GM18498 (cell line): ENCODE measurements at regions not wholly inside any gene's neighbourhood (a gene's known extent, or its start where the extent isn't known, plus 50 kb on each side); places are given as distances from the start of the nearest gene placed in this dataset.
A peak's percentile ranks its signal among the peaks of the same experiment; 100 is the strongest.
"Not testable (repeated sequence)": the region's sequence is repeated elsewhere in the genome, so short reads cannot be mapped to it uniquely, and the experiment has no call there.

Source experiments
- ATAC-seq: cut with Tn5 transposase; IDR thresholded peaks from one replicate; pipeline ENCODE4 v1.9.1; 2021; ENCODE audit warnings: mild to moderate bottlenecking, moderate library complexity; ENCODE audit not compliant: unreplicated experiment

- ATAC-seq = not testable (repeated sequence)
These were observed 85.1 kb upstream of the MAP4 start for GRCh38 chr3:48101301-48101650.

DNA sequence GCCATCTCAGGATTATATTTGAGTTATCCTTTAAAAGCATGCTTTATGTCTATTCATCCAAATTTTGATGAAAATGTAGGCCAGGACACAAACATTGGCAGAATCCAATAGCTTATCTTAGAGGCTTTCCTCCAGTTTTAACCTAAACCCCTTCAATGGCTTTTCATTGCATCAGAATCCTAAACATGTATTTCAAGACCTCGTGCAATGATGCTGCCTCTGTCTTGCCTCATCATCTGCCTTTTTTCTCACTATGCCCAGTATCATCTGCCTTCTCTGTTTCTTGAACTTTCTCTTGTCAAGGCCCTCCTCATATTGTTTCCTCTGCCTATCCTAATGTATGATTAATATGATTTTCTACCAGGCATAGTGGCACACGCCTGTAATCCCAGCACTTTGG is 76.1 kb upstream of the MAP4 start:
- no peak for ATAC-seq

DNA sequence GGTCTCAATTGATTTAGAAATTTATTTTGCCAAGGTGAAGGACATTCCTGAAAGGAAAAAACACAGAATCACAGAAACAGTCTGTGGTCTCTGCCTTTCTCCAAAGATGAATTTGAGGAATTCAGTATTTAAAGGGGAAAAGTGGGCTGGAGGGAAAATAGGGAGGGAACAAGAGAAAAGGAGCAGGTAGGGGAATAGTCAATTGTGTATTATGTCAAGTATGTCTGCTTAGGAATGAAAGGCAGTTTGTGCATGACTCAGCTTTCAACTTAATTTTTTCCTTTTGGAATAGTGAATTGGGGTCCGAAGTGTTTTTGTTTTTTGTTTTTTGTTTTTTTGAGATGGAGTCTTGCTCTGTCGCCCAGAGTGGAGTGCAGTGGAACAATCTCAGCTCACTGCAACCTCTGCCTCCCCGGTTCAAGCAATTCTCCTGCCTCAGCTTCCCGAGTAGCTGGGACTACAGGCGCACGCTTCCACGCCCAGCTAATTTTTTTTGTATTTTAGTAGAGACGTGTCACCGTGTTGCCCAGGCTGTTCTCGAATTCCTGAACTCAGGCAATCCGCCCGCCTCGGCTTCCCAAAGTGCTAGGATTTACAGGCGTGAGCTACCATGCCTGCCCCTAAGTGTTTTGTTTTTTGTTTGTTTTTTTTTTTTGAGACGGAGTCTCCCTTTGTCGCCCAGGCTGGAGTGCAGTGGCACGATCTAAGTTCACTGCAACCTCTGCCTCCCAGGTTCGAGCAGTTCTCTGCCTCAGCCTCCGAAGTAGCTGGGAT is 74.1 kb upstream of the MAP4 start:
- no peak for ATAC-seq

DNA sequence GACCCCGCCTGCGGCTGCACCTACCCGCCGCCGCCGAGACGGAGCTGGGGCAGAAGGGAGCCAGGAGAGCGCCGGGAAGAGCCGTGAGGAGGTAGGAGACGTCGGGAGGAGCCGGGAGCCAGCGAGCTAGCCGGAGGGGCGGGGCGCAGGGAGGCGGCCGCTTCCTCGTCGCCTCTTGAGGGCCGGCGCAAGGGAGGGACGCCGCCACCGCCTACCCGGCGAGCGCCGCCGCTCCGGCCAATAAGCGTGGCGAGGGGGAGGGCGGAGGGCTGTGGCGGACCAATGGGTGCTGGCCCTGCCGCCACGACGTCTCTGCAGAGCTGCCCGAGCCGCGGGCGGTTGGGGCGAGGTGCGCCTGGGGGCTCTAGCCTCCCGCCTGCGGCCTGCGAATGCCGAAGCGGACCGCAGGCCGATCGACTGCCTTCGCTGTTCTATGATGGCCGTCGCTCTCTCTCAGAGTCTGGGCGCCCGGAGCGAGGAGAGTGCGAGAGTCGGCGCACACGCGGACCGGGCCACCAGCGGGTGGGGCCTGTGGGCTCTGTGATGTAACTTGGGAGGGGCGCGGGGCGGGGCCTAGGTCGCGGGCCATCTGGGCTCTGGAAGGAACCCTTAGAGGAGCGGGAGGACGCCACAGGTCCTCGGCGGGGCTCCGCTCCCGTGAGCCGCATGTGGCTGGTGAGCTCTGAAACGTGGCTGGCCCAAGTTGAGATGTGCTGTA is 72.7 kb upstream of the MAP4 start:
- ATAC-seq = peak; percentile 94

DNA sequence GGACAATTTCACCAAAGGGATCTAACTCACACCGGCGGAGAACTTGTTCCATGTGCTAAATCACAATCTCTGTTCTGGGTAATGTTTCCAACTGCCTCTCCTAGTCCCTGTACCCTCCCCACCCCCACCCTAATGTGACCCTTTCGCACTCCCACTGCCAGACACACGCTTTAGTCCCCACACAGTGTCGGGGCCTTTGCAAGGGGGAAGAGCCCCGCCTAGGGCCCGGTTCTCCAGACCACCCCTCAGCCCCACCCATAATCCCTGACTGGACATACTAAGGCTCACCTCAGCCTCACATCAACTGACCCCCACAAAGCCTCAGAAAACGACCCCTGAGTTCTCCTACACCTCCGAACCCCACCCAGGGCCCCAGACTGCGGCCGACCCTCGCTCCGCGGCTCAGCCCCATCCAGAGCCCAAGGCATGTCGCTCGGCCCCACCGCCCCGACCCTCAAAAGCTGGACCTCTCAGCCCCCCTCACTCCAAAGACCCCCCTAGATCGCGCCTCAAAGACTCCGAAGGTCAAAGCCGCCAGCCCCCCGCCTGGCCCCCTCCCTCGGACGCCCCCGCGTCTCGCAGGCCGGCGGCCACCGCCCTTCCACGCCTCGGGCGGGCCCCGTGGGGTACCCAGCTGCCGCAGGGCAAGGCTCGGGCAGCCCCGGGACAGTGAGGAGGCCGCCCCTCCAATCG is 72.0 kb upstream of the MAP4 start:
- peak; percentile 31 for ATAC-seq

DNA sequence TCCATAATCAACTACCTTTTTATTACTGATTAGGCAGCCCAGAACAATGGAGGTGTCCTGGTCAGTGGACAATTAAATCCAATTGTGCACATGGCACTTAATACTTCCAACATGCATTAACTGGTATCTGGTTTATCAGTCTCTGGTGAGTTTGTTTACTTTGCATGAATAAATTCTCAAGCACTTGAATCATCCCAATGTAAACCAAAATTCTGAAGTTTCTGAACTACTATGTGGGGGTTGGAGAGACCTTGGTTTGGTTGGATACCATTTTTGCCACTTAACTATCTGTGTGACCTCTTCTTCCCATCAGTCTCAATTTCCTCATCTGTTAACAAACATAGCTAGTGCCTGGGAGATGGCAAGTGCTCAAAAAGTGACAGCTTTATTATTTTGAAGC is 70.5 kb upstream of the MAP4 start:
- ATAC-seq = no peak

DNA sequence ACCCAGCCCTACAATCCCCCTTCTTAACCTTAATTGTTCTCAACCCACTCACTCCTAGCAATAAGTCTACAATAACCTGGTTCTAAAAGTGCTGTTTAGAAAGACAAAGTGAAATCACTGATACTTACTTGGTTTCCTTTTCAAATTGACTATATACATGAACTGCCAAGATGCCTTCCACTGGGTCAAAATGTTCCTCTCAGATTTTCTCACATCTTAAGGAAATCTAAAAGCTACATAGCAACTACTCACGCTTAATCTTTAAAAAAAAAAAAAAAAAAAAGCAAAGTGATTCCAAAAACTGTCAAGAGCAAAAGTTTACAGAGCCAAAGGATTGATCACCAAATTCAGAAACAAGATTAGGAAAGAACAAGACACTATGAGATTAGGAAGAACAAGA is 68.7 kb upstream of the MAP4 start:
- ATAC-seq = no peak

DNA sequence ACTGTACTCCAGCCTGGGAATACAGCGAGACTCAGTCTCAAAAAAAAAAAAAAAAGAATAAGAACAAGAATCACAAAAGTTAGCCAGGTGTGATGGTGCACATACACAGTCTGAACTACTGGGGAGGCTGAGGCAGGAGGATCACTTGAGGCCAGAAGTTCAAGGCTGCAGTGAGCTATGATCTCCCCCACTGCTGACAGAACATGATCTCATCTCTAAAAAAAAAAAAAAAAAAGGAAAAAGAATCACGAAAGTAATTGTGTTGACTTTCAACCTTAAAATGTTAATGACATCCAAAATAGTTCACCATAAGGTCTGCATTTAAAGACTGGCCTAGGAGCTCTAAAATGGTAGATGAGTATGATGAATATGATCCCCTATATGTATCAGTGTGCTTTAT is 68.0 kb upstream of the MAP4 start:
- ATAC-seq = no peak

- ATAC-seq = no peak
These were observed 66.5 kb upstream of the MAP4 start for GRCh38 chr3:48082580-48083184.

DNA sequence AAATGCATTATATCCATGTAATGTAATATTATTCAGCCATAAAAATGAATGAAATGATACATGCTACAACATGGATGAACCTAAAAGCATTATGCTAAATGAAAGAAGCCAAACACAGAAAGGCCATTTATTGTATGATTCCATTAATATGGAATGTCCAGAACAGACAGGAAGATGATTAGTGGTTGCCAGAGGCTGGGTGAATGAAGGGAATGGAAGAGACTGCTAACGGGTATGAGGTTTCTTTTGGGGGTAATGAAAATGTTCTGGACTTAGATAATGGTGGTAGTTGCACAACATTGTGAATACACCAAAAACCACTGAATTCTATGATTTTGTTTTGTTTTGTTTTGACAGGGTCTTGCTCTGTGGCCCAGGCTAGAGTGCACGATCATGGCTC is 61.6 kb upstream of the MAP4 start:
- no peak for ATAC-seq

DNA sequence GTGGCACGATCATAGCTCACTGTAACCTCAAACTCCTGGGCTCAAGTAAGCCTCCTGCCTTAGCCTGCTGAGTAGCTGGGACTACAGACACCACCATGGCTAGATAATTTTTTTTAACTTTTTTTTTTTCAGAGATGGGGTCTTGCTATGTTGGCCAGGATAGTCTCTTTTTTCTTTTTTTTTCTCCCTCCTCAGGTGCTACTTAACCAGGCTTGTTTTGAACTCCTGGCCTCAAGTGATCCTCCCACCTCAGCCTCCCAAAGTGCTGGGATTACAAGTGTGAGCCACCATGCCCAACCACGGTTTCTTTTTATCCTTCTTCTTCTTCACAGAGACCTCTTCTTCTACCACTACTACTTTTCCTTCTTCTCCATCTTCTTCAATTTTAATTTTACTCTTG is 53.8 kb upstream of the MAP4 start:
- no peak for ATAC-seq

DNA sequence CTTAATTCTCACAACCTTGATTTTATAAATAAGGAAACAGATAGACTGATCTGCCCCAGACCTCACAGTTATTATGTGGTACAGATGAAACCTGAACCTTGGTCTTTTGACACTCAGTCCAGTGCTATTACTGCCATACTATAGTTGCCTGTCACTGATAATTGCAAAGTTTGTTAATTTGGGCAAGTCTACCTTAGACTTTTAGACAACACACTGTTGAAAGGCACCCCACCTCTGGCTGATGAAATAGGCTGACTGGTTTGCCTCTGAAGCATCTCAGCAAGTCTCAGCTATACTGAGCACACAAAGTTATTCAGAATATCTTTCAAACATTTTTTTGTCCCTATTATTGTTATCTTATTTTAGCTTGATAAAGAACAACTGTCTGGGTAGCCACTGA is 53.1 kb upstream of the MAP4 start:
- ATAC-seq = no peak

DNA sequence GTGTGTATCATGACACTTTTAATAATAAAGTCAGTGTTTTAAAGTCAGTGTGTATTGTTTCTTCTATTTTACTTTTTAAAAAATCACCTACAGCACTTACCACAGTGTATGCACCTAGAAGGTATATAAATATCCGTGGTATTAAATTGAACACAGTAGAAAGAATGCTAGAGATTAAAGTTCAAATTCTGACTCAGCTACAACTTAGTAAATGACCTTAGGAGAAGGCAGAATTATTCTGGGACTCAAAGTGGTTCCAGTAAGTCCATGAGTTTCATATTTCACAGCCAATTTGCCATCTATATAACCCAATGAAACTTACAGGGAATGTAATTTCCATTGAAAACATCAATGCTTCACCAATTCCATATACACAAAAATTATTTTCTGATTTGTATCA is 52.7 kb upstream of the MAP4 start:
- ATAC-seq = no peak

- ATAC-seq = not testable (repeated sequence)
These were observed 52.1 kb upstream of the MAP4 start for GRCh38 chr3:48068320-48068719.

DNA sequence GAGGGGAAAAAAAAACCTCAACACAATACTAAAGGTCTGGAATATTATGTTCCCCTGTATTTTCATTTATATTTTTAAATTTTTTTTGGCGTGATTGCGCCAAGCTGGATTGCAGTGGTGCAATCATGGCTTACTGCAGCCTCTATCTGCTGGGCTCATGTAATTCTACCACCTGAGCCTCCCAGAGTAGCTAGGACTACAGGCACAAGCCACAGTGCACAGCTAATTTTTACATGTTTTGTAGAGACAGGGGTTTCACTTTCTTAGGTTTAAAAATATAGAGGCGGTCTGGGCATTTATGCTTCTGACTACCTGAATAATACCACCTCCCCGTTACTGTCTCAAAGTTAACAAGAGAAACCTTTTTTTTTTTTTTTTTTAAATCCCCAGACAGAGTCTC is 51.1 kb upstream of the MAP4 start:
- no peak for ATAC-seq
